Choroid plexus epithelial cell (primary cell): ENCODE measurements at regions not wholly inside any gene's neighbourhood (a gene's known extent, or its start where the extent isn't known, plus 50 kb on each side); places are given as distances from the start of the nearest gene placed in this dataset.

Experiments used
- DNase-seq: peaks from one replicate; pipeline ENCODE4 v3.0.0-alpha.2; 2010; ENCODE audit warnings: low read depth
- H3K4me3 ChIP-seq: 2 replicates; pipeline ENCODE4 v1.5.1; 2011; ENCODE audit warnings: low read depth, mild to moderate bottlenecking, control low read depth, low read length, moderate library complexity
- CTCF ChIP-seq: conservative IDR thresholded peaks from 2 replicates; pipeline ENCODE4 v1.5.1; 2011; ENCODE audit warnings: low read depth, mild to moderate bottlenecking, control low read depth, inconsistent platforms, low read length, moderate library complexity

DNA sequence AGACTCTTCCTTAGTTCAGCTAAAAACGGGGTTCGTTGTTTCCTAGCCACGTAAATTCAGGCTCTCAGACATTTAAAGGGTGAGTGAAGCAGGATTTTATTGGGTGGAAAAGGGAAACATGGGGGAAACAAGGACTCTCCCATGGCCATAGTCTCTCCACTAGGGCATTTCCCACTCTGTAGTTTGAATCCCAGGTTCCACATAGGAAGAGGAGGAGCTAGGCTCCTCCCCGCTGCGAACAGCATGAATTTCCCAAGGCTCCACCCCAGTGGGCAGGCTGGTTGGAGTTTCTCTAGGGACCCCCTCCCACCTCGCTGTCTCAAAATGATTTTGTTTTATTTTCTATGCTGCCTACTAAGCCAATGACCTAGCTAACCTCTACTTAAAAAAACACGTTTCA lies 2170.8 kb upstream of the PCDH20 start:
- DNase-seq = no peak
- no peak for TF ChIP-seq CTCF
- no peak overlapping the region for H3K4me3 ChIP-seq

- H3K4me3 ChIP-seq = no peak overlapping the region
- DNase-seq = no peak
- no peak for TF ChIP-seq CTCF
Observed at GRCh38 chr13:63578796-63579195, 2163.1 kb upstream of the PCDH20 start.

- no peak for TF ChIP-seq CTCF
- H3K4me3 ChIP-seq = no peak overlapping the region
- DNase-seq = no peak
Observed at GRCh38 chr13:63567031-63567430, 2151.4 kb upstream of the PCDH20 start.

GRCh38 chr13:63554157-63554556 lies 2138.5 kb upstream of the PCDH20 start:
- TF ChIP-seq CTCF = no peak
- H3K4me3 ChIP-seq = no peak overlapping the region
- no peak for DNase-seq

DNA sequence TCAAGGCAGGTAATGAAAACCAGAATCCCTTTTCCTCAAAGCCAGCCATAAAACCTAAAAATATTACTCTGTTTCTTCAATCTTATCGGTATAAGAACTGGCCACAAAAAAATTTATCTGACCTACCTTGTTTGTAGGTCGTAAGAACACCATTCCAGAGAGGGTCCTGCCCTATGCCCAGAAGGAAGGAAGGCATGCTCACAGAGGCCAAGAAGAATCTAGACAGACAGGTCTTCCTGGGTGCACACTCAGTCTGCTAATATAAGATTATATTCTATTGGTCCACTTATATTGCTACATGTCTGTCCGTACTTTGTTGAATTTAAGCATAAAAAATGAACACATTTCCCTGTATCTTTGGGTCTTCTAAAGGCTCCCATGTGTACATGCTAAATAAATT lies 2136.1 kb upstream of the PCDH20 start:
- DNase-seq = no peak
- TF ChIP-seq CTCF = no peak
- H3K4me3 ChIP-seq = no peak overlapping the region

DNA sequence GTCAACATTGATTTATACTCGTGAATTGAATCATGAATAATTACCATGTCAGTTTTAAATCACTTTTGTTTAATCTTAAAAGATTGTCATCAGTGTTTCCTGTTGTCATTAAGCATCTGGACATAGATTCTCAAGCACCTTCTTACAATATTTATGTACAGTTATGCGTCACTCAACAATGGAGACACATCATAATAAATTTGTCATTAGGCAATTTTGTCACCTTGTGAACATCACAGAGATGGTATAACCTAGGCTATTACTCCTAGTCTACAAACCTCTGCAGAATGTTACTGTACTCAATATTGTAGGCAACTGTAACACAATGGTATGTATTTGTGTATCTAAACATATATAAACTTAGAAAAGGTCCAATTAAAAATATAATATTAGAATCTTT lies 2130.9 kb upstream of the PCDH20 start:
- DNase-seq = no peak
- TF ChIP-seq CTCF = no peak
- H3K4me3 ChIP-seq = no peak overlapping the region

DNA sequence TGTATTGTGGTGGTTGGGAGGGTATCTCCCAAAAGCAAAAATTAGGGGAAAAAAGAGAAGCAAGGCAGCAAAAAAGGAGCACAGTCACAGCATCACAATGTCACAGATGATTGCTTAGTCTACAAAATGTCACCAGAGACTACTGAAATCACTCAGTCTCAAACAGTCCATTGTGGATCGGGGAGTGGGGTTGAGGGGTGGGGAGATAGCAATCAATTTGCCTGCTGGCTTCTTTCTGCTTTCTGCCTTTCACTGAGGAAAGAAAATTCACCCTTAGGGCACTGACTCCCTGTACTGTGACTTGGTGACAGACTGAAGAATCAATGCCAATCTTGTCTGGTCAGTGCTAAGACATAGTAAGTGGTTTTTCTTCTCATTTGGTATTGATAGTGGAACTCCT lies 2127.1 kb upstream of the PCDH20 start:
- no peak for DNase-seq
- H3K4me3 ChIP-seq = no peak overlapping the region
- TF ChIP-seq CTCF = no peak
